Hepatic stellate cell (primary cell): ENCODE measurements at regions not wholly inside any gene's neighbourhood (a gene's known extent, or its start where the extent isn't known, plus 50 kb on each side); places are given as distances from the start of the nearest gene placed in this dataset.

ENCODE experiments used
- DNase-seq: peaks from one replicate; pipeline ENCODE4 v3.0.0; 2011; ENCODE audit warnings: low spot score

- no peak for DNase-seq
These were observed 2164.8 kb downstream of the LRRC4C start for GRCh38 chr11:39294648-39295047.

GRCh38 chr11:39288011-39288410 lies 2171.4 kb downstream of the LRRC4C start:
- DNase-seq: no peak

GRCh38 chr11:39268176-39268690 lies 2191.2 kb downstream of the LRRC4C start:
- no peak for DNase-seq

DNA sequence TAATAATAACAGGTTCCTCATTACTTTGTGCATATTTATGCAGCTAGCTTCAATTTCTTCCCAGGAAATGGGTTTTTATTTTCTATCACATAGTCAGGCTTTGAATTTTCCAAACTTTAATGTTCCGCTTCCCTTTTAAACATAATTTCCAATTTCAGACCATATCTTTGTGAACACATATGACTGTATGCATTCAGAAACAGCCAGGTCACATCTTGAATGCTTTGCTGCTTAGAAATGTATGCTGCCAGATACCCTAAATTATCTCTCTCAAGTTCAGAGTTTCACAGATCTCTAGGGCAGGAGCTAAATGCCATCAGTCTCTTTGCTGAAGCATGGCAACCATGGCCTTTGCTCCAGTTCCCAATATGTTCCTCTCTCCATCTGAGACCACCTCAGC lies 2203.8 kb downstream of the LRRC4C start:
- DNase-seq: no peak

GRCh38 chr11:39249566-39250365 lies 2209.7 kb downstream of the LRRC4C start:
- DNase-seq: no peak

GRCh38 chr11:39247570-39248137 lies 2211.8 kb downstream of the LRRC4C start:
- no peak for DNase-seq

DNA sequence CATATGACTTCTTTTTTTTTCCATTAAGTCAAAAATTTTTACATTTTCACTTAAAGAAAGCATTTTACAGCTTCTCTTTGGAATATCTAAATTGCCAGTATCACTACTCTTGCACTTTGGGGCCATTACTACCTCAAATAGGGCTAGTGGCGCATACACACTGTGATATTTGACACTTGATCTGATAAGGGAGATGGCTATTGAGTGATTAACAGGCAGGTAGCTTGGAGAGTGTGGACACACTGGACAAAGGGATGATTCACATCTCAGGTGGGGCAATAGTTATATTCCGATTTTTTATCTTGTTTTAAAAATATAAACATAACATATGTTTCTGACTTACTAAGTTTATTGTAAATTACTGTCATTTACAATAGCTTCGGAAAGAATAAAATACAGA lies 2219.9 kb downstream of the LRRC4C start:
- no peak for DNase-seq

- DNase-seq: no peak
These were observed 2222.5 kb downstream of the LRRC4C start for GRCh38 chr11:39236916-39237315.

DNA sequence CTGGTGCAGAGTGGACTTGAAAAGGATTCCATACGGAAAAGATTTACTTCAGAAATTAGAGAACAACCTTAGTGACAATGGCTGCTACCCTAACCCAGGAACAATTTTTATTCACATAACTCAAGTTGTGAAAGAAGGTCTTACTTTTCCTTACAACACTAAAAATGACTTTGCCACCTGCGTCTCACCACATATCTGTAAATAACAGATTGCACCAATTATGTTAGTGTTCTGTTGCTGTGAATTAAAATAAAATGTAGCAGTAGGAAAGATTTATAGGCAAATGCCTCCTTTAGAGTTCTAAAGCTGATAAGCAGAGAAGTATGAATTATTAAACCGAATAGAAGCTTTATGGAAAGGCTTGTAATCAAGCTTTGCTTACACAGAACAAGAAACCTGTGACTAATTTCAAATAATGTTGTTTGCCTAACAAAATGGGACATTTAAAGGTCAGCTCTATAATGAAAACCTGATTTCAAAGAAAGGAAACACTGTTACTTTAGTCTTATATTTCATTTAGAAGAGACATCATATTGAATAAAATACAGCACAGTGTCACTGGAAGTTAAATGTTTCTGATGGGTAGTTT lies 2237.8 kb downstream of the LRRC4C start:
- no peak for DNase-seq

DNA sequence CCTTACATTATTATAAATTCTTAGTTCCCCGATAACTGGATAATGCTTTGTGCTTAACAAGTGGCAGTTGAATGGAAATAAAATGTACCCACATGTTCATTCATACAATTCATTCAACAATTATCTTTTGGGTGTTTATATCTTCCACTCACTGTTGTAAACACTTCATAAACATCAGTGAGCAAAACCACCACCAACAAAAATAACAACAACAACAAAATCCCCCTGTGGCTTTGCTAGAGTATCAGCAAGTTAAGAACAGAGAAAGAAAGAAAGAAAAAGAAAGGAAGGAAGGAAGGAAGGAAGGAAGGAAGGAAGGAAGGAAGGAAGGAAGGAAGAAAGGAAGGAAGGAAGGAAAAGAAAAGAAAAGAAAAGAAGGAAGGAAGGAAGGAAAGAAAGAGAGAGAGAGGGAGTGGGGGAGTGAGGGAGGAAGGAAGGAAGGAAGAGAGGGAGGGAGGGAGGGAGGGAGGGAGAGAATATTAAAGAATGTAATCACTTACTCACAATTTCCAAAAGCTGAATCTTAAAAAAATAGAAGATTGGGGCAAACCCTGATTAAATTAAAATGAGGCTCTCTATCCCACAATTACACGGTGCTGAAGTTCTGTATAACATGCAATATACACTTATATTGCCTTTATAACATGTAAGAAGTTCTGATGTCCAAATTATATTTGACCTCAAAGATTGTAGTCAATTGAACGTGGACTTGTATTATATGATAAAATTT lies 2238.8 kb downstream of the LRRC4C start:
- DNase-seq: no peak

DNA sequence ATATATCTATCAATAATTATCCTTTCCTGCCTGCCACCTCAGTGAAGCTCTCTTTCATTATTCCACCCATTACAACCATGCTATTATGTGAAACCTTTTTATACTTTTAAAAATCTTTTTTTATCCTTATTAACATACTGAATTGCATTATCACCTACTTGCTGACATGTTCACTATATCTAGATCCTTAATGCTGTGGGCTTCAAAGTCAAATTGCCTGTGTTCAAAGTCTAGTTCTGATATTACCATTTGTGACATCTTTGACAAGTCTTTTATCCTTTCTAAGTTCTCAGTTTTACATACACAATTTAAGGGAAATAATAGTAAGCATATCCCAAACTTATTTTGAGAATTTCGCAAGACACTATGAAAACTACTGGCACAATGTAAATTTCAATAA lies 2239.4 kb downstream of the LRRC4C start:
- DNase-seq: no peak

- no peak for DNase-seq
These were observed 2249.5 kb downstream of the LRRC4C start for GRCh38 chr11:39209981-39210380.

- no peak for DNase-seq
These were observed 2254.0 kb downstream of the LRRC4C start for GRCh38 chr11:39205236-39205995.

DNA sequence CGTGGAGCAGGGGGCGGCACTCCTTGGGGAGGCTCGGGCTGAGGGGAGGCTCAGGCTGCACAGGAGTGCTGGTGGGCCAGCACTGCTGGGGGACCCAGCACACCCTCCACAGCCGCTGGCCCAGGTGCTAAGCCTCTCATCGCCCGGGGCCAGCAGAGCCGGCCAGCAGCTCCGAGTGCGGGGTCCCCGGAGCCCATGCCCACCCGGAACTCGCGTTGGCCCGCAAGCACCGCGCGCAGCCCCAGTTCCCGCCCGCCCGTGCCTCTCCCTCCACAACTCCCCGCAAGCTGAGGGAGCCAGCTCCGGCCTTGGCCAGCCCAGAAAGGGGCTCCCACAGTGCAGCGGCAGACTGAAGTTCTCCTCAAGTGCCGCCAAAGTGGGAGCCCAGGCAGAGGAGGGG lies 2266.8 kb downstream of the LRRC4C start:
- DNase-seq: no peak

GRCh38 chr11:39190751-39191150 lies 2268.7 kb downstream of the LRRC4C start:
- no peak for DNase-seq

- DNase-seq: no peak
These were observed 2281.8 kb downstream of the LRRC4C start for GRCh38 chr11:39177678-39178077.

DNA sequence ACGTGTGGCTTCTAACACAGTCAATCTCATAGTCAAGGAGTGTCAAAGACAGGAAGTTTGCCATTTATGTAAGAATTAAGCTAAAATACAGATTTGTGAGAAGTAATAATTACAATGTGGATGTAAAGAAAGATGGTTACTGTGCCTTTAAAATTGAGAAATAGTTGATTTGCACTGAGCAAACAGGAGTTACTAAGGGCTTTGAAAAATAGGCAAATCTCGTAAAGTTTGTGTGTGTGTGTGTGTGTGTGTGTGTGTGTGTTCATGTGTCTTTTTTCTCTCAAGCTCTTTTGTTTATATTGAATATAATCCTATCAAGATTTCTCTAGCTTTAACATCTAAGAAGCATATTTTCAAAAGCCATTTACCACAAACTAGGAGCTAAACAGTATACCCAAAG lies 2284.5 kb downstream of the LRRC4C start:
- no peak for DNase-seq

DNA sequence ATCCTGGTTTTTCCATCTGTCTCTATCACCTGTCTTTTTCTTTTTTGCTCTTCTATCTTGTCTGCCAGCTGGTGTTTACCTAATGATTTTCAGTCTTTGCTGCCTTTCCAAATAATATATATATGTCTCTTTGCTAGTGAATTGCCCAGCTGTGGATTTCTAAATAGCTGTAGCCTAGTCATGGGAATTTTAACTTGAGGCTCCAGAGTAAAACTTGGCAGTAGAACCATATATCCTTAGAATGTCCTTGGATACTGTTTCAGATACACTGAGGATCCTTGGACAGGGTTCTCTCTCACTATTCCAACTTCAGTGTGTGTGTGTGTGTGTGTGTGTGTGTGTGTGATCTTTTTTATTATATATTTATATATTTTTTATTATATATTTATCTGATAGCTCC lies 2285.3 kb downstream of the LRRC4C start:
- no peak for DNase-seq

GRCh38 chr11:39165021-39165420 lies 2294.4 kb downstream of the LRRC4C start:
- no peak for DNase-seq

DNA sequence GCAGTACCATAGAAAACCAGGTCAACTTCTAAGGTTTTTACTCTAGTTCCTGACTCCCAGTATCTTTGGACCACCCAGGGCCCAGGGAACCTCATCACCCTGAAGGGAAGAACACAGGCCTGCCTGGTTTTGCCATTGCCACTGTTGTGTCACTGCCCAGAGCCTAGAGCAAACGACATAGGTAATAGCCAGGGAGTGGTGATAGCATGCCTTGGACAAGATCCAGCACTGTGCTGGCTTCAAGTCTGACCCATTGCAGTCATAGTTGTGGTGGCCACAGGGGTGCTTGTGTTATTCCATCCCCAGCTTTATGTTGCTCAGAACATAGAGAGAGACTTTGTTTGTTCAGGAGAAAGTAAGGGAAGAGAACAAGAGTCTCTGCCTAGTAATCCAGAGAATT lies 2310.2 kb downstream of the LRRC4C start:
- DNase-seq: no peak

DNA sequence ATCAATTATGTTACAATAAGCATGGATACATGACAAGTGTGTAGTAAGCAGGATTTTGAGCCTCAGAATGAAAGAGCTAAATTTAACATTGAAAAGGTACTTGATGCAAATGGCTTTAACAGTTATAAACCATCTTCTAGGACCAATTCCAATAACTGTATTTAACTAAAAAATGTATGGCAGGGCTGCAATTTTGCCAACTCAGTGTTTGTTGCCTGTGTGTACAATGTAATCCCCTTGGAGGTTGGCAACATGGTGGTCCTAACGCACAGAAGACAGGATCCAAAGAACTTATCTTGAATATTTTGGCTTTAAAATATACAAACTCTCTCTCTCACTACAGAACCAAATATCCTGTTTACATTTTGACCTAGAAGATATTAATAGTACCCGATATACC lies 2314.1 kb downstream of the LRRC4C start:
- DNase-seq: no peak
